IMR-90 (cell line): ENCODE measurements at regions not wholly inside any gene's neighbourhood (a gene's known extent, or its start where the extent isn't known, plus 50 kb on each side); places are given as distances from the start of the nearest gene placed in this dataset.

Experiments
- ATAC-seq: fragments of 200-7000 bp; cut with Tn5 transposase; 2 replicates; pipeline ENCODE4 v1.9.1; 2020; ENCODE audit warnings: low read depth, mild to moderate bottlenecking, moderate library complexity
- BruUV-seq: library from RNA; stranded (reverse); fragments of 400-500 nt; replicated peaks from 2 replicates; lab custom pipeline; 2021; lab: Mats Ljungman, UMichigan
- CTCF ChIA-PET: fragments of 300-600 bp; formaldehyde crosslinking; extraction: SDS; loops from one replicate; lab custom pipeline; 2021; ENCODE audit warnings: antibody characterized with exemption; lab: Yijun Ruan, JAX
- POLR2A ChIA-PET: fragments of 300-600 bp; sonication (Branson Sonifier 250); formaldehyde crosslinking; loops from one replicate; lab custom pipeline; 2022; ENCODE audit warnings: antibody characterized with exemption; ENCODE audit not compliant: unreplicated experiment; lab: Charles Lee
- DNase-seq: peaks from one replicate; pipeline ENCODE4 v3.0.0; 2013
- H2AFZ ChIP-seq: replicated peaks from 2 replicates; pipeline ENCODE3; 2013; ENCODE audit warnings: low read length, mild to moderate bottlenecking; ENCODE audit not compliant: poor library complexity
- H2AK5ac ChIP-seq: 2 replicates; pipeline ENCODE4 v1.6.1; 2013; ENCODE audit warnings: low read depth, low read length, inconsistent platforms
- H2AK9ac ChIP-seq: replicated peaks from 2 replicates; pipeline ENCODE3; 2013; ENCODE audit warnings: mild to moderate bottlenecking, low read depth, low read length, moderate library complexity; ENCODE audit not compliant: poor library complexity
- H2BK120ac ChIP-seq: 2 replicates; pipeline ENCODE4 v1.6.1; 2013; ENCODE audit warnings: low read depth, low read length, inconsistent platforms
- H2BK15ac ChIP-seq: 3 replicates; pipeline ENCODE4 v1.6.1; 2013; ENCODE audit warnings: low read depth, low read length, inconsistent platforms
- H2BK20ac ChIP-seq: 2 replicates; pipeline ENCODE4 v1.6.1; 2013; ENCODE audit warnings: low read depth, mild to moderate bottlenecking, inconsistent platforms, low read length, moderate library complexity
- H2BK5ac ChIP-seq: 2 replicates; pipeline ENCODE4 v1.6.1; 2013; ENCODE audit warnings: mild to moderate bottlenecking, low read depth, low read length, inconsistent platforms; ENCODE audit not compliant: poor library complexity, severe bottlenecking
- H3K14ac ChIP-seq: replicated peaks from 2 replicates; pipeline ENCODE4 v1.6.1; 2013; ENCODE audit warnings: low read depth, low read length, inconsistent platforms
- H3K18ac ChIP-seq: 2 replicates; pipeline ENCODE4 v1.6.1; 2013; ENCODE audit warnings: low read depth, low read length, control low read depth
- H3K23ac ChIP-seq: 2 replicates; pipeline ENCODE4 v1.6.1; 2013; ENCODE audit warnings: low read depth, low read length, inconsistent platforms
- H3K27ac ChIP-seq: 2 replicates; pipeline ENCODE4 v1.5.1; 2013; ENCODE audit warnings: mild to moderate bottlenecking, control low read depth, low read length; ENCODE audit not compliant: insufficient read depth
- H3K27me3 ChIP-seq: 2 replicates; pipeline ENCODE4 v1.6.1; 2013; ENCODE audit warnings: low read length; ENCODE audit not compliant: control insufficient read depth, insufficient read depth
- H3K36me3 ChIP-seq: 2 replicates; pipeline ENCODE4 v1.6.1; 2013; ENCODE audit warnings: low read length, mixed read lengths; ENCODE audit not compliant: control insufficient read depth, insufficient read depth
- H3K4ac ChIP-seq: 2 replicates; pipeline ENCODE4 v1.6.1; 2013; ENCODE audit warnings: low read depth, low read length, inconsistent platforms
- H3K4me1 ChIP-seq: 2 replicates; pipeline ENCODE4 v1.6.1; 2013; ENCODE audit warnings: low read length, mixed read lengths; ENCODE audit not compliant: control insufficient read depth, insufficient read depth
- H3K4me2 ChIP-seq: 2 replicates; pipeline ENCODE4 v1.6.1; 2013; ENCODE audit warnings: low read depth, mild to moderate bottlenecking, control low read depth, low read length, moderate library complexity
- H3K4me3 ChIP-seq: 2 replicates; pipeline ENCODE4 v1.5.1; 2013; ENCODE audit warnings: low read depth, mild to moderate bottlenecking, control low read depth, low read length, moderate library complexity; ENCODE audit not compliant: insufficient read depth
- H3K56ac ChIP-seq: 2 replicates; pipeline ENCODE4 v1.6.1; 2013; ENCODE audit warnings: low read length, inconsistent platforms; ENCODE audit not compliant: insufficient read depth; ENCODE audit errors: extremely low read depth
- H3K79me1 ChIP-seq, 2 experiments: 2 replicates each; pipeline ENCODE4 v1.6.1; 2013; ENCODE audit warnings: low read length in 2 of 2, inconsistent platforms in 1 of 2, low read depth in 1 of 2
- H3K9ac ChIP-seq: 2 replicates; pipeline ENCODE4 v1.6.1; 2013; ENCODE audit warnings: low read depth, low read length, control low read depth
- H3K9me1 ChIP-seq: 2 replicates; pipeline ENCODE4 v1.6.1; 2013; ENCODE audit warnings: low read length, inconsistent platforms; ENCODE audit not compliant: insufficient read depth
- H3K9me3 ChIP-seq: 2 replicates; pipeline ENCODE4 v1.6.1; 2013; ENCODE audit warnings: low read length; ENCODE audit not compliant: control insufficient read depth, insufficient read depth
- H4K20me1 ChIP-seq: 2 replicates; pipeline ENCODE4 v1.6.1; 2013; ENCODE audit warnings: low read length, inconsistent platforms; ENCODE audit not compliant: insufficient read depth
- H4K5ac ChIP-seq: 2 replicates; pipeline ENCODE4 v1.6.1; 2013; ENCODE audit warnings: mild to moderate bottlenecking, low read depth, low read length, control low read depth
- H4K8ac ChIP-seq, 2 experiments: 2 replicates each; pipeline ENCODE4 v1.6.1; 2013; ENCODE audit warnings: low read depth in 2 of 2, low read length in 2 of 2, control low read depth in 1 of 2, inconsistent platforms in 1 of 2
- H4K91ac ChIP-seq: 2 replicates; pipeline ENCODE4 v1.6.1; 2013; ENCODE audit warnings: low read depth, low read length, inconsistent platforms; ENCODE audit not compliant: insufficient read depth
- BHLHE40 ChIP-seq: fragments of 150-350 bp; IDR thresholded peaks from 2 replicates; pipeline ENCODE4 v1.6.1; 2016; ENCODE audit warnings: mild to moderate bottlenecking, low read depth, low read length
- CHD1 ChIP-seq: IDR thresholded peaks from 2 replicates; pipeline ENCODE4 v1.6.1; 2012; ENCODE audit warnings: low read depth, low read length, improper control_type of control experiment
- NFE2L2 ChIP-seq: fragments of 150-350 bp; IDR thresholded peaks from 2 replicates; pipeline ENCODE4 v1.6.1; 2016; ENCODE audit warnings: low read depth, mild to moderate bottlenecking, low read length
- dilution Hi-C: fragments of 300-500 bp; cut with HindIII; formaldehyde crosslinking; loops from one replicate; pipeline ENCODE4 v1.14.3; 2018; ENCODE audit warnings: low sequenced_read_pairs; ENCODE audit not compliant: unreplicated experiment
- in situ Hi-C: fragments of 300-500 bp; cut with MboI; formaldehyde crosslinking; loops from 3 replicates; pipeline ENCODE4 v1.14.3; 2019; ENCODE audit warnings: low sequenced_read_pairs, inconsistent platforms, mixed read lengths
- intact Hi-C: fragments of 100-400 bp; cut with micrococcal nuclease; formaldehyde crosslinking; loops from 2 replicates; pipeline ENCODE4 v1.10.0; 2022

DNA sequence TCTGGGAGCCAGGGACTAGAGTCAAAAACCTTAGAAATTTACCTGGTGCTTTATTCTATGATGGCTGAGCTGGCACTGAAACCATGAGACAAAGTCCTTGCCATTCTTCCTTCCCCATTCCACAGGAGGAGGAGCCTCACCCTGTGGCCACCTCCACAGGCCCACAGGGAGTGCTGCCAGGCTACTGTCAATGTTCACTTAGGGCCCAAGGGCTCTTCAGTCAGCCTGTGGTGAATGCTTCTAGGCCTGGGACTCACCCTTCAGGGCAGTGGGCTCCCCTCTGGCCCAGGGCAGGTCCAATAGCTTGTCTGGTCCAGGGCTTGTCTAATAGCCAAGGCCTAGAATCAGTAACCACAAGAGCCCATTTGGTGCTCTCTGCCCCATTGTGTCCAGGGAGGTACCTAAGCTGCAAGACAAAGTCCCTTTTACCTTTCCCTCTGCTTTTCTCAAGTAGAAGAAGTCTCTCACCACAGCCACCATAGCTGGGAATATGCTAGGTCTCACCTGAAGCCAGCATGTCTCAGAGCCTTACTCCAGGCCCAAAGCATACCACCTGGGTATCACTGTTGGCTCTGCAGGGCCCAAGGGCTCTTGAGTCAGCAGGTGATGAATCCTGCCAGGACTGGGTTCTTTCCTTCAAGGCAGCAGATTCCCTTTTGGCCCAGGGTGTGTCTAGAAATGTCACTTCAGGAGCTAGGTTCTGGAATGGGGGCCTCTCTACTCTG, 61.8 kb upstream of the CHRNB4 start:
- BruUV-seq: no TSS peak
- ChIA-PET POLR2A (no interaction called here), CTCF (no interaction called here)
- no peak overlapping the region for H2BK5ac ChIP-seq
- H3K4me1 ChIP-seq: no peaks in the 10 kb centered on the region
- no peaks in the 10 kb centered on the region for H3K79me1 ChIP-seq
- peaks cover 3% of the 10 kb centered on the region for H3K27me3 ChIP-seq
- no peak for ATAC-seq
- H3K27ac ChIP-seq: no peak overlapping the region
- H3K4me3 ChIP-seq: no peak overlapping the region
- H3K56ac ChIP-seq: no peak overlapping the region
- H3K9me1 ChIP-seq: no peaks in the 10 kb centered on the region
- no peak overlapping the region for H4K5ac ChIP-seq
- TF ChIP-seq BHLHE40 (no peak), CHD1 (no peak), NFE2L2 (no peak)
- H2BK20ac ChIP-seq: no peak overlapping the region
- in situ Hi-C loops (no loop called here), intact Hi-C loops (loop anchor here (10.0 kb wide), 1 partner anchor 198 kb away; the partner anchor contains the start of gene HYKK), dilution Hi-C loops (no loop called here)
- no peak overlapping the region for H4K8ac ChIP-seq
- H3K18ac ChIP-seq: no peak overlapping the region
- no peaks in the 10 kb centered on the region for H3K36me3 ChIP-seq
- no peak for DNase-seq
- no peak overlapping the region for H3K9ac ChIP-seq
- H2AK5ac ChIP-seq: no peak overlapping the region
- H3K4me2 ChIP-seq: no peak overlapping the region
- no peak overlapping the region for H2BK15ac ChIP-seq
- H4K91ac ChIP-seq: no peak overlapping the region
- H2BK120ac ChIP-seq: no peak overlapping the region
- H3K9me3 ChIP-seq: peaks cover 3% of the 10 kb centered on the region; the same call in 1 of the 2 replicates
- H4K20me1 ChIP-seq: no peaks in the 10 kb centered on the region
- H2AK9ac ChIP-seq: no peak overlapping the region
- no peak overlapping the region for H2AFZ ChIP-seq
- no peak overlapping the region for H3K14ac ChIP-seq
- H3K23ac ChIP-seq: no peak overlapping the region
- no peak overlapping the region for H3K4ac ChIP-seq
